HG03520 (cell line): ENCODE measurements at regions not wholly inside any gene's neighbourhood (a gene's known extent, or its start where the extent isn't known, plus 50 kb on each side); places are given as distances from the start of the nearest gene placed in this dataset.

Experiments used
- ATAC-seq: cut with Tn5 transposase; IDR thresholded peaks from one replicate; pipeline ENCODE4 v1.9.1; 2021; ENCODE audit warnings: mild to moderate bottlenecking, moderate library complexity; ENCODE audit not compliant: unreplicated experiment

- ATAC-seq: no peak
Observed at GRCh38 chr4:123496421-123496820, 99.8 kb downstream of the SPRY1 start.

GRCh38 chr4:123497340-123497739, 100.7 kb downstream of the SPRY1 start:
- no peak for ATAC-seq

- ATAC-seq: no peak
Observed at GRCh38 chr4:123501733-123502132, 105.1 kb downstream of the SPRY1 start.

GRCh38 chr4:123503698-123504363, 107.2 kb downstream of the SPRY1 start:
- no peak for ATAC-seq

- peak; percentile 63 for ATAC-seq
Observed at GRCh38 chr4:123505095-123506010, 108.8 kb downstream of the SPRY1 start.

- no peak for ATAC-seq
Observed at GRCh38 chr4:123506011-123506695, 109.6 kb downstream of the SPRY1 start.

- ATAC-seq: no peak
Observed at GRCh38 chr4:123507376-123507775, 110.8 kb downstream of the SPRY1 start.

GRCh38 chr4:123510221-123510620, 113.6 kb downstream of the SPRY1 start:
- ATAC-seq: no peak

GRCh38 chr4:123510659-123511058, 114.1 kb downstream of the SPRY1 start:
- no peak for ATAC-seq

- no peak for ATAC-seq
Observed at GRCh38 chr4:123516576-123516975, 120.0 kb downstream of the SPRY1 start.

- ATAC-seq: no peak
Observed at GRCh38 chr4:123517176-123517575, 120.6 kb downstream of the SPRY1 start.

GRCh38 chr4:123517971-123518370, 121.4 kb downstream of the SPRY1 start:
- ATAC-seq: no peak

GRCh38 chr4:123520325-123520724, 123.7 kb downstream of the SPRY1 start:
- no peak for ATAC-seq

GRCh38 chr4:123522081-123522480, 125.5 kb downstream of the SPRY1 start:
- ATAC-seq: no peak

- no peak for ATAC-seq
Observed at GRCh38 chr4:123522646-123523045, 126.1 kb downstream of the SPRY1 start.

- no peak for ATAC-seq
Observed at GRCh38 chr4:123524958-123525628, 128.5 kb downstream of the SPRY1 start.

GRCh38 chr4:123526511-123526910, 129.9 kb downstream of the SPRY1 start:
- ATAC-seq: no peak

- ATAC-seq: no peak
Observed at GRCh38 chr4:123528501-123529277, 132.1 kb downstream of the SPRY1 start.

- ATAC-seq: no peak
Observed at GRCh38 chr4:123529278-123529568, 132.6 kb downstream of the SPRY1 start.

GRCh38 chr4:123530357-123530756, 133.8 kb downstream of the SPRY1 start:
- no peak for ATAC-seq
